H1 (cell line): ENCODE measurements at regions not wholly inside any gene's neighbourhood (a gene's known extent, or its start where the extent isn't known, plus 50 kb on each side); places are given as distances from the start of the nearest gene placed in this dataset.

Source experiments
- CTCF ChIA-PET: fragments of 300-600 bp; sonication (Branson Sonifier 250); formaldehyde crosslinking; loops from one replicate; lab custom pipeline; 2021; ENCODE audit not compliant: partially characterized antibody; lab: Charles Lee
- POLR2A ChIA-PET: fragments of 300-600 bp; sonication (Branson Sonifier 250); formaldehyde crosslinking; loops from one replicate; lab custom pipeline; 2021; ENCODE audit warnings: inconsistent platforms; ENCODE audit not compliant: partially characterized antibody; lab: Charles Lee
- DNase-seq, 2 experiments: peaks; one replicate each; pipeline versions ENCODE4 v3.0.0 to v3.0.0-alpha.2; 2010 to 2022; ENCODE audit warnings: low spot score in 2 of 2, low read depth in 1 of 2, mixed read lengths in 1 of 2
- FAIRE-seq: peaks from 2 replicates; lab custom pipeline; 2011; peaks lifted over from hg19 to GRCh38; lab: Jason Lieb, UNC
- H2AFZ ChIP-seq: 2 replicates; pipeline ENCODE4 v1.8.1; 2012; ENCODE audit warnings: low read length, inconsistent platforms
- H2AK5ac ChIP-seq: 2 replicates; pipeline ENCODE4 v1.6.1; 2013; ENCODE audit warnings: low read depth, low read length
- H2BK120ac ChIP-seq: replicated peaks from 2 replicates; pipeline ENCODE3; 2013; ENCODE audit warnings: low read depth, low read length, inconsistent platforms
- H2BK12ac ChIP-seq: 2 replicates; pipeline ENCODE4 v1.6.1; 2013; ENCODE audit warnings: low read depth, low read length
- H2BK15ac ChIP-seq: 2 replicates; pipeline ENCODE4 v1.6.1; 2013; ENCODE audit warnings: low read length
- H2BK20ac ChIP-seq: 2 replicates; pipeline ENCODE4 v1.6.1; 2013; ENCODE audit warnings: low read length
- H2BK5ac ChIP-seq: 2 replicates; pipeline ENCODE4 v1.6.1; 2013; ENCODE audit warnings: low read depth, low read length
- H3K14ac ChIP-seq: 2 replicates; pipeline ENCODE4 v1.6.1; 2013; ENCODE audit warnings: inconsistent platforms; ENCODE audit not compliant: insufficient read length
- H3K18ac ChIP-seq: 2 replicates; pipeline ENCODE4 v1.6.1; 2013; ENCODE audit warnings: low read length; ENCODE audit errors: extremely low read depth
- H3K23ac ChIP-seq: 2 replicates; pipeline ENCODE4 v1.6.1; 2013; ENCODE audit warnings: inconsistent platforms; ENCODE audit not compliant: insufficient read length
- H3K23me2 ChIP-seq: 2 replicates; pipeline ENCODE4 v1.6.1; 2013; ENCODE audit warnings: low read depth, low read length
- H3K27ac ChIP-seq: 2 replicates; pipeline ENCODE4 v1.6.1; 2011; ENCODE audit warnings: low read depth, low read length, inconsistent platforms
- H3K27me3 ChIP-seq, 4 experiments: replicated peaks in 1 of 4; 1 replicate in 1 of 4; 2 replicates in 3 of 4; pipeline versions ENCODE4 v1.6.1 to v1.8.1; 2011 to 2013; ENCODE audit warnings: low read length in 3 of 4, mild to moderate bottlenecking in 3 of 4, inconsistent platforms in 2 of 4, mixed read lengths in 2 of 4, moderate library complexity in 1 of 4; ENCODE audit not compliant: control insufficient read depth in 3 of 4, insufficient read depth in 3 of 4; ENCODE audit errors: extremely low read depth in 1 of 4
- H3K36me3 ChIP-seq, 4 experiments: 2 replicates each; pipeline versions ENCODE4 v1.6.1 to v1.8.1; 2011 to 2013; ENCODE audit warnings: mild to moderate bottlenecking in 4 of 4, low read length in 3 of 4, moderate library complexity in 2 of 4, control low read depth in 1 of 4, inconsistent platforms in 1 of 4; ENCODE audit not compliant: insufficient read depth in 4 of 4, control insufficient read depth in 2 of 4
- H3K4ac ChIP-seq: replicated peaks from 2 replicates; pipeline ENCODE3; 2013; ENCODE audit warnings: low read length, low read depth, mixed read lengths, inconsistent platforms; ENCODE audit not compliant: insufficient read length
- H3K4me1 ChIP-seq, 4 experiments: replicated peaks in 1 of 4; 1 replicate in 1 of 4; 2 replicates in 3 of 4; pipeline versions ENCODE4 v1.6.1 to v1.8.1; 2011 to 2013; ENCODE audit warnings: low read length in 3 of 4, inconsistent platforms in 2 of 4, mixed read lengths in 1 of 4; ENCODE audit not compliant: insufficient read depth in 4 of 4, control insufficient read depth in 3 of 4
- H3K4me2 ChIP-seq, 2 experiments: 2 replicates each; pipeline versions ENCODE4 v1.6.1 to v1.8.1; 2011 to 2013; ENCODE audit warnings: low read depth in 2 of 2, low read length in 2 of 2, control low read depth in 1 of 2, inconsistent platforms in 1 of 2, mild to moderate bottlenecking in 1 of 2; ENCODE audit not compliant: insufficient read depth in 1 of 2
- H3K4me3 ChIP-seq, 4 experiments: fragments of 200-600, 300-600 bp in 1 of 4; sonication (generic), shearing (Covaris generic), sonication (Bioruptor Twin) in 1 of 4; 2 replicates each; pipeline versions ENCODE4 v1.5.1 to v1.8.1; 2011 to 2016; ENCODE audit warnings: low read length in 4 of 4, low read depth in 3 of 4, control low read depth in 2 of 4, inconsistent platforms in 2 of 4, mild to moderate bottlenecking in 2 of 4, mixed read lengths in 1 of 4, moderate library complexity in 1 of 4; ENCODE audit not compliant: insufficient read depth in 2 of 4; ENCODE audit errors: extremely low read depth in 1 of 4
- H3K56ac ChIP-seq: replicated peaks from 2 replicates; pipeline ENCODE3; 2013; ENCODE audit warnings: low read depth, mild to moderate bottlenecking, mixed read lengths, low read length, inconsistent platforms; ENCODE audit not compliant: insufficient read length
- H3K79me1 ChIP-seq: 2 replicates; pipeline ENCODE4 v1.6.1; 2013; ENCODE audit warnings: low read depth, low read length, control low read depth
- H3K79me2 ChIP-seq, 2 experiments: 2 replicates each; pipeline versions ENCODE4 v1.6.1 to v1.8.1; 2012 to 2013; ENCODE audit warnings: low read length in 2 of 2, mild to moderate bottlenecking in 2 of 2, inconsistent platforms in 1 of 2; ENCODE audit not compliant: insufficient read depth in 2 of 2, control insufficient read depth in 1 of 2
- H3K9ac ChIP-seq, 4 experiments: replicated peaks in 1 of 4; 1 replicate in 1 of 4; 2 replicates in 3 of 4; pipeline versions ENCODE4 v1.6.1 to v1.8.1; 2011 to 2013; ENCODE audit warnings: low read depth in 3 of 4, low read length in 3 of 4, control low read depth in 2 of 4, mild to moderate bottlenecking in 2 of 4, moderate library complexity in 2 of 4, inconsistent platforms in 1 of 4; ENCODE audit errors: extremely low read depth in 1 of 4
- H3K9me3 ChIP-seq, 2 experiments: 2 replicates each; pipeline versions ENCODE4 v1.6.1 to v1.8.1; 2012 to 2013; ENCODE audit warnings: mild to moderate bottlenecking in 2 of 2, moderate library complexity in 2 of 2, control low read depth in 1 of 2, inconsistent platforms in 1 of 2, low read depth in 1 of 2, low read length in 1 of 2, mixed read lengths in 1 of 2; ENCODE audit not compliant: insufficient read depth in 2 of 2
- H4K20me1 ChIP-seq, 2 experiments: replicated peaks in 1 of 2; 2 replicates each; pipeline versions ENCODE3 to v1.8.1; 2011 to 2013; ENCODE audit warnings: inconsistent platforms in 2 of 2, low read length in 2 of 2, mild to moderate bottlenecking in 1 of 2; ENCODE audit not compliant: insufficient read depth in 2 of 2, control insufficient read depth in 1 of 2
- H4K5ac ChIP-seq: 2 replicates; pipeline ENCODE4 v1.6.1; 2013; ENCODE audit warnings: low read length, low read depth, mixed read lengths, inconsistent platforms; ENCODE audit not compliant: insufficient read length
- H4K8ac ChIP-seq: 2 replicates; pipeline ENCODE4 v1.8.0; 2013; ENCODE audit warnings: mild to moderate bottlenecking, moderate library complexity, low read length, inconsistent platforms; ENCODE audit not compliant: insufficient read depth; ENCODE audit errors: extremely low read depth
- H4K91ac ChIP-seq: replicated peaks from 2 replicates; pipeline ENCODE3; 2013; ENCODE audit warnings: low read length, mixed read lengths, inconsistent platforms; ENCODE audit not compliant: insufficient read length
- ASH2L ChIP-seq: fragments of 200-600, 300-600 bp; sonication (generic); IDR thresholded peaks from one replicate; pipeline ENCODE4 v1.7.1; 2017; ENCODE audit warnings: low read length
- BACH1 ChIP-seq: IDR thresholded peaks from 2 replicates; pipeline ENCODE4 v1.6.1; 2012; ENCODE audit warnings: low read length, improper control_type of control experiment
- BCL11A ChIP-seq, 2 experiments: IDR thresholded peaks; one replicate each; pipeline ENCODE4 v1.6.1; 2011; ENCODE audit warnings: low read depth in 2 of 2, low read length in 2 of 2, mild to moderate bottlenecking in 2 of 2
- CBX8 ChIP-seq: fragments of 300-800, 300-1000 bp; sonication (generic); IDR thresholded peaks from 2 replicates; pipeline ENCODE4 v1.7.1; 2016; ENCODE audit warnings: low read depth, low read length, borderline replicate concordance
- NRF1 ChIP-seq: IDR thresholded peaks from 2 replicates; pipeline ENCODE4 v1.6.1; 2011; ENCODE audit warnings: mild to moderate bottlenecking, low read depth, low read length, improper control_type of control experiment
- RFX5 ChIP-seq: IDR thresholded peaks from 2 replicates; pipeline ENCODE4 v1.6.1; 2011; ENCODE audit warnings: low read depth, low read length, improper control_type of control experiment, borderline replicate concordance
- WGBS, 2 experiments: shearing (Covaris generic) in 1 of 2; methylation state at CpG; one replicate each; pipeline versions ENCODE4 v1.1.6 to v1.1.7; 2013 to 2015; ENCODE audit warnings: low lambda C conversion rate in 2 of 2, mixed read lengths in 2 of 2, inconsistent platforms in 1 of 2, low coverage in 1 of 2, missing lambda C conversion rate in 1 of 2; ENCODE audit not compliant: insufficient replicate concordance in 2 of 2, insufficient coverage in 1 of 2, insufficient read length in 1 of 2; ENCODE audit errors: extremely low coverage in 1 of 2, missing lambda C conversion rate in 1 of 2; 5-methylcytosine and 5-hydroxymethylcytosine counted together
- TF ChIP-seq, protein P1 (sequence below), 3 experiments: IDR thresholded peaks; 1 replicate in 2 of 3; 2 replicates in 1 of 3; pipeline versions ENCODE4 v1.5.1 to v1.6.1; 2011; ENCODE audit warnings: low read length in 3 of 3, mild to moderate bottlenecking in 3 of 3, inconsistent platforms in 2 of 3, low read depth in 1 of 3, moderate library complexity in 1 of 3; ENCODE audit not compliant: insufficient read depth in 1 of 3; ENCODE audit errors: control extremely low read depth in 1 of 3

- POLR2A ChIA-PET, result no interaction called here
- Histone ChIP-seq H3K36me3 (no peaks in the 10 kb centered on the region), H4K8ac (peak overlapping the region; percentile 57; the same call in 1 of the 2 replicates)
- no peak for DNase-seq
- TF ChIP-seq, protein P1, sequence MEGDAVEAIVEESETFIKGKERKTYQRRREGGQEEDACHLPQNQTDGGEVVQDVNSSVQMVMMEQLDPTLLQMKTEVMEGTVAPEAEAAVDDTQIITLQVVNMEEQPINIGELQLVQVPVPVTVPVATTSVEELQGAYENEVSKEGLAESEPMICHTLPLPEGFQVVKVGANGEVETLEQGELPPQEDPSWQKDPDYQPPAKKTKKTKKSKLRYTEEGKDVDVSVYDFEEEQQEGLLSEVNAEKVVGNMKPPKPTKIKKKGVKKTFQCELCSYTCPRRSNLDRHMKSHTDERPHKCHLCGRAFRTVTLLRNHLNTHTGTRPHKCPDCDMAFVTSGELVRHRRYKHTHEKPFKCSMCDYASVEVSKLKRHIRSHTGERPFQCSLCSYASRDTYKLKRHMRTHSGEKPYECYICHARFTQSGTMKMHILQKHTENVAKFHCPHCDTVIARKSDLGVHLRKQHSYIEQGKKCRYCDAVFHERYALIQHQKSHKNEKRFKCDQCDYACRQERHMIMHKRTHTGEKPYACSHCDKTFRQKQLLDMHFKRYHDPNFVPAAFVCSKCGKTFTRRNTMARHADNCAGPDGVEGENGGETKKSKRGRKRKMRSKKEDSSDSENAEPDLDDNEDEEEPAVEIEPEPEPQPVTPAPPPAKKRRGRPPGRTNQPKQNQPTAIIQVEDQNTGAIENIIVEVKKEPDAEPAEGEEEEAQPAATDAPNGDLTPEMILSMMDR (IDR thresholded peaks at IDR 0.05; ENCODE audit: control extremely low read depth in 1 of 3, insufficient read depth in 1 of 3, low read depth in 1 of 3, low read length in 3 of 3), result no peak
- no peak for TF ChIP-seq CBX8
- TF ChIP-seq RFX5, result no peak
- TF ChIP-seq BCL11A (IDR thresholded peaks at IDR 0.05; ENCODE audit: low read depth in 2 of 2, low read length in 2 of 2), result no peak
- no peak for TF ChIP-seq BACH1
- no peak for TF ChIP-seq NRF1
- TF ChIP-seq ASH2L, result no peak
- TF ChIP-seq, all 59 proteins: peak for 0
- no peaks in the 10 kb centered on the region for H3K27me3 ChIP-seq
- H2BK120ac ChIP-seq, result no peak overlapping the region
- H2BK20ac ChIP-seq, result no peak overlapping the region
- FAIRE-seq, result no peak
- H3K4me1 ChIP-seq, result no peaks in the 10 kb centered on the region
- no peak overlapping the region for H2BK15ac ChIP-seq
- no peaks in the 10 kb centered on the region for H3K79me2 ChIP-seq
- no peak overlapping the region for H3K18ac ChIP-seq
- no peak overlapping the region for H3K56ac ChIP-seq
- H3K4me2 ChIP-seq, result no peak overlapping the region
- WGBS, 2 experiments, result 97% methylated on average over 3 of the region's 3 CpGs; no CpG with 5 or more reads in 1 of the 2 experiments
- H4K91ac ChIP-seq, result no peak overlapping the region
- no peak overlapping the region for H2BK5ac ChIP-seq
- no peak overlapping the region for H2AK5ac ChIP-seq
- no peak overlapping the region for H3K4ac ChIP-seq
- no peaks in the 10 kb centered on the region for H3K23me2 ChIP-seq
- H3K23ac ChIP-seq, result no peak overlapping the region
- no peak overlapping the region for H2BK12ac ChIP-seq
- H4K5ac ChIP-seq, result no peak overlapping the region
- CTCF ChIA-PET, result no interaction called here
- no peaks in the 10 kb centered on the region for H3K9me3 ChIP-seq
- H3K27ac ChIP-seq, result no peak overlapping the region
- no peak overlapping the region for H3K14ac ChIP-seq
- no peak overlapping the region for H3K9ac ChIP-seq
- no peak overlapping the region for H2AFZ ChIP-seq
- H3K79me1 ChIP-seq, result no peaks in the 10 kb centered on the region
- no peak overlapping the region for H3K4me3 ChIP-seq
- H4K20me1 ChIP-seq, result no peaks in the 10 kb centered on the region
Observed at GRCh38 chr12:105569886-105570285, 239.4 kb downstream of the C12orf75 start.
